Esophagus muscularis mucosa (tissue), 4 donors: ENCODE measurements at regions not wholly inside any gene's neighbourhood (a gene's known extent, or its start where the extent isn't known, plus 50 kb on each side); places are given as distances from the start of the nearest gene placed in this dataset.

ENCODE experiments used
- DNase-seq: peaks from one replicate; pipeline ENCODE4 v3.0.0-alpha.2; 2017; ENCODE audit errors: extremely low spot score
- H3K27ac ChIP-seq, 4 donors: fragments of 200-600 bp; sonication (generic); replicated peaks in 1 of 4; 1 replicate in 3 of 4; 2 replicates in 1 of 4; pipeline ENCODE4 v1.5.1; 2016 to 2019; ENCODE audit warnings: mild to moderate bottlenecking in 1 of 4
- H3K27me3 ChIP-seq, 4 donors: fragments of 200-600 bp; sonication (generic); one replicate each; pipeline versions ENCODE4 v1.5.1 to v1.6.0; 2016 to 2019
- H3K36me3 ChIP-seq, 4 donors: fragments of 200-600 bp; sonication (generic); one replicate each; pipeline ENCODE4 v1.5.1; 2016 to 2019
- H3K4me1 ChIP-seq, 4 donors: fragments of 200-600 bp; sonication (generic); one replicate each; pipeline ENCODE4 v1.5.1; 2016 to 2019
- H3K4me3 ChIP-seq, 4 donors: fragments of 200-600 bp; sonication (generic); 1 replicate in 2 of 4; 2 replicates in 2 of 4; pipeline ENCODE4 v1.5.1; 2016 to 2019; ENCODE audit warnings: mild to moderate bottlenecking in 4 of 4, moderate library complexity in 1 of 4
- H3K9me3 ChIP-seq, 4 donors: fragments of 200-600 bp; sonication (generic); 1 replicate in 3 of 4; 2 replicates in 1 of 4; pipeline ENCODE4 v1.5.1; 2016 to 2019
- CTCF ChIP-seq, 3 experiments: fragments of 200-600 bp in 2 of 3; fragments of 450-650 bp in 1 of 3; sonication (generic) in 2 of 3; IDR thresholded peaks; one replicate each; pipeline ENCODE4 v1.5.1; 2017 to 2019; ENCODE audit warnings: antibody characterized with exemption in 3 of 3, mild to moderate bottlenecking in 2 of 3, moderate library complexity in 1 of 3
- EP300 ChIP-seq: sonication (generic); formaldehyde crosslinking; IDR thresholded peaks from one replicate; pipeline ENCODE4 v1.6.1; 2017; ENCODE audit warnings: antibody characterized with exemption
- POLR2A ChIP-seq: fragments of 450-650 bp; IDR thresholded peaks from one replicate; pipeline ENCODE4 v1.6.1; 2017; ENCODE audit warnings: antibody characterized with exemption, moderate library complexity, mild to moderate bottlenecking, low read depth
- POLR2AphosphoS5 ChIP-seq, 2 donors: sonication (generic); formaldehyde crosslinking; IDR thresholded peaks; one replicate each; pipeline ENCODE4 v1.6.1; 2017; ENCODE audit warnings: antibody characterized with exemption in 2 of 2
- WGBS: methylation state at CpG from one replicate; pipeline ENCODE4 v1.1.5; 2018; 5-methylcytosine and 5-hydroxymethylcytosine counted together
- intact Hi-C: fragments of 100-400 bp; cut with DNase I; formaldehyde crosslinking; loops from one replicate; pipeline ENCODE4 v1.15.1; 2023

- Histone ChIP-seq H3K36me3 (no peaks in the 10 kb centered on the region), H3K4me1 (peaks cover 0 to 4% (median 0%) of the 10 kb centered on the region in 4 donors), H3K27me3 (no peaks in the 10 kb centered on the region), H3K4me3 (no peak overlapping the region), H3K9me3 (no peaks in the 10 kb centered on the region), H3K27ac (no peak overlapping the region)
- WGBS, result 75% methylated on average over 2 of the region's 2 CpGs
- intact Hi-C loops, result no loop called here
- TF ChIP-seq CTCF (IDR thresholded peaks at IDR 0.05) (no peak), POLR2AphosphoS5 (IDR thresholded peaks at IDR 0.05) (no peak), POLR2A (no peak), EP300 (no peak)
- DNase-seq, result no peak
Measured at GRCh38 chr4:176499518-176499917, 179.8 kb downstream of the SPCS3 start.

GRCh38 chr4:176500894-176501293 is 181.1 kb downstream of the SPCS3 start:
- DNase-seq, result no peak
- intact Hi-C loops, result no loop called here
- H3K27ac ChIP-seq, result no peak overlapping the region
- H3K9me3 ChIP-seq, result no peaks in the 10 kb centered on the region
- WGBS, result 96% methylated on average over 1 of the region's 1 CpG
- TF ChIP-seq EP300, result no peak
- no peak for TF ChIP-seq POLR2A
- no peak for TF ChIP-seq POLR2AphosphoS5 (IDR thresholded peaks at IDR 0.05)
- TF ChIP-seq CTCF (IDR thresholded peaks at IDR 0.05), result no peak
- peaks cover 0 to 4% (median 0%) of the 10 kb centered on the region in 4 donors for H3K4me1 ChIP-seq
- no peaks in the 10 kb centered on the region for H3K36me3 ChIP-seq
- H3K4me3 ChIP-seq, result no peak overlapping the region
- H3K27me3 ChIP-seq, result no peaks in the 10 kb centered on the region

GRCh38 chr4:176504118-176504517 is 184.4 kb downstream of the SPCS3 start:
- WGBS, result 58% methylated on average over 2 of the region's 2 CpGs
- intact Hi-C loops, result no loop called here
- DNase-seq, result no peak
- H3K9me3 ChIP-seq, result no peaks in the 10 kb centered on the region
- peaks cover 0 to 4% (median 0%) of the 10 kb centered on the region in 4 donors for H3K4me1 ChIP-seq
- no peak for TF ChIP-seq CTCF (IDR thresholded peaks at IDR 0.05)
- TF ChIP-seq POLR2AphosphoS5 (IDR thresholded peaks at IDR 0.05), result no peak
- no peak for TF ChIP-seq EP300
- no peak for TF ChIP-seq POLR2A
- no peak overlapping the region for H3K27ac ChIP-seq
- no peak overlapping the region for H3K4me3 ChIP-seq
- H3K36me3 ChIP-seq, result no peaks in the 10 kb centered on the region
- no peaks in the 10 kb centered on the region for H3K27me3 ChIP-seq

- 89% methylated on average over 8 of the region's 8 CpGs for WGBS
- Histone ChIP-seq H3K27ac (no peak overlapping the region), H3K4me1 (peaks cover 0 to 2% (median 0%) of the 10 kb centered on the region in 4 donors), H3K36me3 (no peaks in the 10 kb centered on the region), H3K4me3 (no peak overlapping the region), H3K9me3 (no peaks in the 10 kb centered on the region), H3K27me3 (no peaks in the 10 kb centered on the region)
- no peak for TF ChIP-seq POLR2AphosphoS5 (IDR thresholded peaks at IDR 0.05)
- no peak for TF ChIP-seq CTCF (IDR thresholded peaks at IDR 0.05)
- no peak for TF ChIP-seq POLR2A
- no peak for TF ChIP-seq EP300
- DNase-seq, result no peak
- intact Hi-C loops, result no loop called here
Measured at GRCh38 chr4:176507845-176508533, 188.2 kb downstream of the SPCS3 start.

GRCh38 chr4:176508780-176509331 is 189.1 kb downstream of the SPCS3 start:
- Histone ChIP-seq H3K27ac (no peak overlapping the region), H3K36me3 (no peaks in the 10 kb centered on the region), H3K4me3 (no peak overlapping the region), H3K9me3 (no peaks in the 10 kb centered on the region), H3K4me1 (no peaks in the 10 kb centered on the region), H3K27me3 (no peaks in the 10 kb centered on the region)
- intact Hi-C loops, result no loop called here
- no peak for TF ChIP-seq EP300
- TF ChIP-seq POLR2AphosphoS5 (IDR thresholded peaks at IDR 0.05), result no peak
- no peak for TF ChIP-seq CTCF (IDR thresholded peaks at IDR 0.05)
- DNase-seq, result no peak
- WGBS, result 67% methylated on average over 4 of the region's 4 CpGs
